Lung (tissue), 11 donors: ENCODE measurements at regions not wholly inside any gene's neighbourhood (a gene's known extent, or its start where the extent isn't known, plus 50 kb on each side); places are given as distances from the start of the nearest gene placed in this dataset.
A peak's percentile ranks its signal among the peaks of the same experiment; 100 is the strongest.

Source experiments
- ATAC-seq: fragments of 200-7000 bp; cut with Tn5 transposase; one replicate; pipeline ENCODE4 v1.9.1; 2020; ENCODE audit warnings: moderate number of reproducible peaks; ENCODE audit not compliant: insufficient read depth, low FRiP score
- DNase-seq, 3 donors: peaks; one replicate each; pipeline ENCODE4 v3.0.0-alpha.2; 2013 to 2017
- H3K27ac ChIP-seq, 2 donors: one replicate each; pipeline ENCODE4 v1.5.1; 2013; ENCODE audit warnings: mild to moderate bottlenecking in 2 of 2, moderate library complexity in 2 of 2, control low read depth in 1 of 2, inconsistent platforms in 1 of 2, low read depth in 1 of 2, low read length in 1 of 2
- H3K27me3 ChIP-seq, 3 donors: one replicate each; pipeline ENCODE4 v1.5.1; 2013; ENCODE audit warnings: low read length in 2 of 3; ENCODE audit not compliant: control insufficient read depth in 3 of 3, insufficient read depth in 3 of 3
- H3K36me3 ChIP-seq, 4 donors: one replicate each; pipeline ENCODE4 v1.5.1; 2013; ENCODE audit warnings: low read length in 4 of 4, mild to moderate bottlenecking in 1 of 4, moderate library complexity in 1 of 4; ENCODE audit not compliant: control insufficient read depth in 4 of 4, insufficient read depth in 4 of 4
- H3K4me1 ChIP-seq, 5 donors: one replicate each; pipeline ENCODE4 v1.5.1; 2013; ENCODE audit warnings: low read length in 5 of 5, mild to moderate bottlenecking in 2 of 5, moderate library complexity in 1 of 5; ENCODE audit not compliant: control insufficient read depth in 5 of 5, insufficient read depth in 5 of 5
- H3K4me3 ChIP-seq: one replicate; pipeline ENCODE4 v1.5.1; 2013; ENCODE audit warnings: mild to moderate bottlenecking, control low read depth, moderate library complexity
- H3K9ac ChIP-seq, 2 donors: one replicate each; pipeline ENCODE4 v1.5.1; 2013; ENCODE audit warnings: low read length in 2 of 2, control low read depth in 1 of 2; ENCODE audit not compliant: insufficient read depth in 1 of 2
- H3K9me3 ChIP-seq, 4 donors: one replicate each; pipeline ENCODE4 v1.5.1; 2013; ENCODE audit warnings: low read length in 3 of 4, mild to moderate bottlenecking in 1 of 4, moderate library complexity in 1 of 4; ENCODE audit not compliant: control insufficient read depth in 4 of 4, insufficient read depth in 3 of 4
- CTCF ChIP-seq: IDR thresholded peaks from 2 replicates; pipeline ENCODE4 v1.5.1; 2012; ENCODE audit warnings: mild to moderate bottlenecking; ENCODE audit errors: control extremely low read depth, extremely low read depth
- WGBS, 2 donors: extraction: QIAGEN DNeasy Blood & Tissue Kit; methylation state at CpG; one replicate each; pipeline ENCODE4 v1.1.7; 2013; 5-methylcytosine and 5-hydroxymethylcytosine counted together
- donor health status: control.
- donor health status: control.
- donor health status: Bipolar disorder and iron deficiency.
- donor health status: healthy.
- donor health status: DM: yes; HTN: yes; CAD: no.

GRCh38 chr4:117428536-117428935 is 343.2 kb upstream of the TRAM1L1 start:
- DNase-seq (peak in 2 of 3 donors; percentile 59 to 80), ATAC-seq (no peak)
- Histone ChIP-seq H3K4me1 (peaks cover 0 to 10% (median 0%) of the 10 kb centered on the region in 5 donors), H3K27me3 (no peaks in the 10 kb centered on the region), H3K27ac (no peak overlapping the region), H3K9me3 (peaks cover 0 to 5% (median 0%) of the 10 kb centered on the region in 4 donors), H3K4me3 (no peak overlapping the region), H3K9ac (no peak overlapping the region), H3K36me3 (no peaks in the 10 kb centered on the region)
- WGBS, 2 donors: 66 to 81% methylated on average over 1 of the region's 1 CpG
- no peak for TF ChIP-seq CTCF

GRCh38 chr4:117429061-117429460 is 343.7 kb upstream of the TRAM1L1 start:
- H3K9ac ChIP-seq: no peak overlapping the region

GRCh38 chr4:117429506-117429905 is 344.1 kb upstream of the TRAM1L1 start:
- Histone ChIP-seq H3K27me3 (no peaks in the 10 kb centered on the region), H3K4me3 (no peak overlapping the region), H3K9ac (no peak overlapping the region), H3K4me1 (peaks cover 0 to 17% (median 0%) of the 10 kb centered on the region in 5 donors), H3K36me3 (no peaks in the 10 kb centered on the region), H3K27ac (no peak overlapping the region), H3K9me3 (peaks cover 0 to 5% (median 0%) of the 10 kb centered on the region in 4 donors)
- ATAC-seq (no peak), DNase-seq (no peak)
- 88 to 90% methylated on average over 5 of the region's 5 CpGs for WGBS, 2 donors
- no peak for TF ChIP-seq CTCF

More at GRCh38 chr4:117429061-117429460, 343.7 kb upstream of the TRAM1L1 start:
- DNase-seq (no peak), ATAC-seq (no peak)
- H3K27me3 ChIP-seq: no peaks in the 10 kb centered on the region
- TF ChIP-seq CTCF: no peak
- H3K4me1 ChIP-seq: peaks cover 0 to 12% (median 0%) of the 10 kb centered on the region in 5 donors
- H3K27ac ChIP-seq: no peak overlapping the region
- 89 to 91% methylated on average over 2 of the region's 2 CpGs for WGBS, 2 donors
- H3K9me3 ChIP-seq: peaks cover 0 to 5% (median 0%) of the 10 kb centered on the region in 4 donors
- no peak overlapping the region for H3K4me3 ChIP-seq
- H3K36me3 ChIP-seq: no peaks in the 10 kb centered on the region

GRCh38 chr4:117434424-117434823 is 349.0 kb upstream of the TRAM1L1 start:
- no peaks in the 10 kb centered on the region for H3K9me3 ChIP-seq
- H3K27ac ChIP-seq: no peak overlapping the region
- H3K27me3 ChIP-seq: no peaks in the 10 kb centered on the region
- DNase-seq (no peak), ATAC-seq (no peak)
- WGBS, 2 donors: 47 to 88% methylated on average over 1 of the region's 1 CpG
- H3K36me3 ChIP-seq: no peaks in the 10 kb centered on the region
- peaks cover 0 to 11% (median 0%) of the 10 kb centered on the region in 5 donors for H3K4me1 ChIP-seq
- no peak overlapping the region for H3K4me3 ChIP-seq
- no peak for TF ChIP-seq CTCF
- no peak overlapping the region for H3K9ac ChIP-seq
